ENCODE measurements at regions not wholly inside any gene's neighbourhood (a gene's known extent, or its start where the extent isn't known, plus 50 kb on each side); places are given as distances from the start of the nearest gene placed in this dataset.

DNA sequence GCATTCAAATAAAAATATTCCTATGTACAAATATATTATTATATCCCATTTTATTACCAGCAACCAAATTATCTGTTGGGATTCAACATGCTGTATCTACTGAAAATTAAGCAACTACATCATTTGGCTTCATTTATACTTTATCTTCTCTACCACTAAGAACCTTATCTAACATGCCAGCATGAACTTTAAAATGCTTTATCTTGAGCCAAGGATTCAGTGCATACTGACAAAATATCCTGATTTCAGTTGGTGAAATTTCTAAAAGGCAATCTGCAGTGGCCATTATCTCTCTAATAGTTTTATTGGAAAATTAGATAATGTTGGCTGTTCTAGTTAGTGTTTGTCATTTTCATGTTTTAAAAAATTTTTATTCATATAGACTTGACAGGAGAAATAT, 1149.9 kb downstream of the KCNT2 start:
- Mint-ChIP-seq H3K27me3 (no peaks in the 10 kb centered on the region), H3K4me3 (no peak overlapping the region), H3K9me3 (no peaks in the 10 kb centered on the region), H3K4me1 (ENCODE audit: low read depth) (no peaks in the 10 kb centered on the region), H3K27ac (no peak overlapping the region), H3K36me3 (ENCODE audit: low read depth) (no peaks in the 10 kb centered on the region)
- no peak for TF ChIP-seq CTCF (IDR thresholded peaks at IDR 0.05)
- ChIA-PET CTCF (no interaction called here), POLR2A (no interaction called here)
- intact Hi-C loops (cut with micrococcal nuclease): no loop called here
- DNase-seq (no peak), ATAC-seq (no peak)

DNA sequence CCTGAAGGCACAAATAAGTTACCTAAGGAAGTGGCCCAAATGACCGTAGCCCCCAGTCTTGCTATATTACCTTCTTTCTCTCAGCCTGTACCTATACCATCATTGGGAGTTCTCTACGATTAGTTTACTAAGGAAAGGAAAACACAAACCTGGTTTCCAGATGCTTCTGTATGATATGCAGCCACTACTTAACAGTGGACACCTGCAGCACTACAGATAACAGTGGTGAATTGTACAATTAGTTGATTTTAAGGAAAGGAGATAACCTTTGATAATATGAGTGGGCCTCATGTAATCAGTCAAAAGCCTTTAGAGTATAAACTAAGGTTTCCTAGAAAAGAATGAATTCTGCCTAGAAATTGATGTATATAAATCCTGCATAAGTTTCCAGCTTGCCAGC, 1157.4 kb downstream of the KCNT2 start:
- TF ChIP-seq CTCF (IDR thresholded peaks at IDR 0.05): no peak
- Mint-ChIP-seq H3K9me3 (peaks cover 6% of the 10 kb centered on the region), H3K36me3 (ENCODE audit: low read depth) (no peaks in the 10 kb centered on the region), H3K27me3 (no peaks in the 10 kb centered on the region), H3K27ac (no peak overlapping the region), H3K4me3 (no peak overlapping the region), H3K4me1 (ENCODE audit: low read depth) (no peaks in the 10 kb centered on the region)
- ATAC-seq: no peak
- ChIA-PET POLR2A (no interaction called here), CTCF (no interaction called here)
- no peak for DNase-seq
- intact Hi-C loops (cut with micrococcal nuclease): no loop called here

- no peaks in the 10 kb centered on the region for H3K36me3 Mint-ChIP-seq (ENCODE audit: low read depth)
- H3K27ac Mint-ChIP-seq: no peak overlapping the region
- no peak for TF ChIP-seq CTCF (IDR thresholded peaks at IDR 0.05)
- H3K4me1 Mint-ChIP-seq (ENCODE audit: low read depth): no peaks in the 10 kb centered on the region
- no peak overlapping the region for H3K4me3 Mint-ChIP-seq
- no peaks in the 10 kb centered on the region for H3K27me3 Mint-ChIP-seq
- intact Hi-C loops (cut with micrococcal nuclease): no loop called here
- H3K9me3 Mint-ChIP-seq: no peaks in the 10 kb centered on the region
- no peak for ATAC-seq
- CTCF ChIA-PET: no interaction called here
- no peak for DNase-seq
- POLR2A ChIA-PET: no interaction called here
Observed at GRCh38 chr1:195439661-195440060, 1168.6 kb downstream of the KCNT2 start.

GRCh38 chr1:195434566-195435203, 1173.6 kb downstream of the KCNT2 start:
- Mint-ChIP-seq H3K9me3 (no peaks in the 10 kb centered on the region), H3K27ac (no peak overlapping the region), H3K36me3 (ENCODE audit: low read depth) (no peaks in the 10 kb centered on the region), H3K27me3 (no peaks in the 10 kb centered on the region), H3K4me3 (no peak overlapping the region), H3K4me1 (ENCODE audit: low read depth) (no peaks in the 10 kb centered on the region)
- DNase-seq (no peak), ATAC-seq (no peak)
- intact Hi-C loops (cut with micrococcal nuclease): no loop called here
- ChIA-PET POLR2A (no interaction called here), CTCF (no interaction called here)
- no peak for TF ChIP-seq CTCF (IDR thresholded peaks at IDR 0.05)

- Mint-ChIP-seq H3K27me3 (no peaks in the 10 kb centered on the region), H3K27ac (no peak overlapping the region), H3K4me3 (no peak overlapping the region), H3K4me1 (ENCODE audit: low read depth) (no peaks in the 10 kb centered on the region), H3K36me3 (ENCODE audit: low read depth) (no peaks in the 10 kb centered on the region), H3K9me3 (no peaks in the 10 kb centered on the region)
- no peak for TF ChIP-seq CTCF (IDR thresholded peaks at IDR 0.05)
- ATAC-seq (no peak), DNase-seq (no peak)
- ChIA-PET POLR2A (no interaction called here), CTCF (no interaction called here)
- intact Hi-C loops (cut with micrococcal nuclease): no loop called here
Observed at GRCh38 chr1:195430826-195431225, 1177.4 kb downstream of the KCNT2 start.
